IPS-NIHi11 (cell line): ENCODE measurements at regions not wholly inside any gene's neighbourhood (a gene's known extent, or its start where the extent isn't known, plus 50 kb on each side); places are given as distances from the start of the nearest gene placed in this dataset.

Source experiments
- DNase-seq: peaks from one replicate; pipeline ENCODE4 v3.0.0; 2012; ENCODE audit warnings: mixed read lengths, low spot score

DNA sequence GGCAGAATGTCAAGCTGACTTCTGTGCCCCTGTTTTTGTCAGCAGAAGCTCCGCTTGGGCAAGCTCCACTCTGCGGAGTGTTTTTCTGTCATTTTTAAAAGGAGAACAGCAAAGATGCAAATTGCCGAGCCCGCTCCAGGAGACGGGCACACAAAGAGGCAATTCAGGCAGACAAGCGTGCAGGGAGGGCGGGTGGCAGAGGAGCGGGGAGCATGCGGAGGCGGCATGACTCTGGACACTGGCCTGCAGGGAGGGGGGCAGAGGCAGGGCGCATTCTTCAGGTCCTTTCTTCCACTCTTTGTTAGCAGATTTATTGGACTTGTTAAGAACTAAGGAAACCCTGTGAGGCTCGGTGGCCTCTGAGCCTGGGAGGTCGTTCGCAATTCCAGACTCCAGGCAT is 187.3 kb upstream of the RMST start:
- peak; percentile 41 for DNase-seq

DNA sequence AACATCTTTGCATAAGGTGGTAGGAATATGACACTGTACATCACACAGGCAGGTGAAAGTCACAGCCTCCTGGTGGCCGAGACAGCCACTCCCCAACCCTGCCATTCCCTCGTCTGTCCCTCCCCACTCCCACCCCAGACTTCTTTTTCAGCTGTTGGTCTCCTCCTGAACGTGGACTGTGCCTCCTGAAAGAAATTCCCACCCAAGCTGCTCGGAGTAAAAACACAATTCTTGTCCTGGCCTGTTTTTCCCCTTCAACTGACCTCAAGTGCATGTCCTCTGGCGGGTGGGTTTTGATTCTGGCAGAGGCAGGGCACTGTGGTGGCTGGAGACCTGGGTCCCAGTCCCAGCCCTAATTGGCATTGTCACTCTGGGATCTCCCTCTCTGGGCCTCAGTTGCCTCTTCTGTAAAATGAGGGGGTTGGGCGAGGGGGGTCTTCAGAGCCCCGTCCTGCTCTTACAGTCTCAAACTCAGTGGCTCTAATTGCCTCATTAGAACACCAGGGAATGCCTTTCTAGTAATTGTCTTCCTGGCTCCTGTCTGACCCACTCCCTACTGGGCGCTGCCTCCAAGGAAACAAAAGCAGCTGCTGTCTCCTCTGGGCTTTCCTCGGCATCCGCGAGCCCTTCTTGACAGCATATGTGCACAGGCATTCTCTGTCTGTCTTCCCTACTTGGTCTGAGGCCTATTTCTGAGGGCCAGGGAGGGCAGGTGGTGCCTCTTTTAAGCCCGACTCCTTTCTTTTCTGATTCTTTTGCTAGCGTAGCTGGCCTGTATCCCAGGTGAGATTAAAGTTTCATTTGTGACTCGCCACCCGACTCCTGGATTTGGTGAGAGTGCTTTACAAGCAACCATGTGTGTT is 186.6 kb upstream of the RMST start:
- DNase-seq, result peak; percentile 52

DNA sequence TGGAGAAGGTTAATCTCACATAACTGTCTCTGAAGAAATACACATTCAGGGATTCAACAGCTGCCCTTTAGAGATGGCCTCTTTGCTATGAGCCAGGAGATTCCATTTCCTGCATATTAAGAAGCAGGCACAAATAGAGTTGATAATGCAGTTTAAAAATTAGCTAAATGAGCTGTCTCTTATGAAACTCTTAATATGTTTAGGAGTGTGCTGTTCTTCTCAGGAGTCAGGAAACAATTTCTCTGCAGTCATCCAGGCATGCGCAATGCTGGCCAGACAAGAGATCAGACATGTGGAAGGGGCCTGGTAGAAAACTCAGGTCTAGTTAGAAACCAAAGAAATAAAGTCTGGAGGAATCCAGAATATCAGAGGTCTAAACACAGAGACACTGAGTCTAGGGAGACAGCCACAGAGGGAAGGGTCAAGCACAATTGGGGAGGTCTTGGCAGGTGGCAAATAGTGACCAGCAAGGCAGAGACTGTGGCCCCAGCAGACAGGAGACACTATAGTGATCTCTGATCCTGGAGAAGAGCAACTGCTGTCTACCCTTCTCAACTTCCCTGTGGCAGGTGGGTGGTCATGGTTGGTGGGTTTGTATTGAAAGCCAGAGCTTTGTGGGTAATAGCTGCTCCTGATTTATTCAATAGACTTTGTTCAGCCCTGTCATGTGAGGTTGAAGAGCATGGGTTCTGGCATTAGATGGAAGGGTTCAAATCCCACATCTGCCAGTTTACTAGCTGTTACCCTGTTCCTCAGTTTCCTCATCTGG is 185.8 kb upstream of the RMST start:
- DNase-seq, result no peak

DNA sequence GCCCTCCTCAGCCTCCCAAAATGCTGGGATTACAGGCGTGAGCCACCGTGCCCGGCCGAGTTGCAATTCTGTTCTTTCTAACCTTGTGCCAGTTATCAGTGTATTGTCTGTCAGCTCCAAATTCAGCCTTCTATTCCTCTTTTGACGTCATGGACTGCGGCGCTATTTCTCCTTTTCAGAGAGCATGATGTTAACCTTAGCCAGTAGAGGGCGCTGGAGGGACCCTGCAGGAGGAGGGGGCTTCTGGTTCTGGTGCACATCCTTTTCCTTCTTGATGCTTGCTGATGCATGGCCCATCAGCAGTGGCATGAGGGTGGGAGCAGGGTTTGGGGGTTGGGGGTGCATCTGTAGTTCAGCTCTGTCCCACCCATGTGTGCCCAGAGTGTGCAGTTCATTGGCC is 179.3 kb upstream of the RMST start:
- peak; percentile 33 for DNase-seq

DNA sequence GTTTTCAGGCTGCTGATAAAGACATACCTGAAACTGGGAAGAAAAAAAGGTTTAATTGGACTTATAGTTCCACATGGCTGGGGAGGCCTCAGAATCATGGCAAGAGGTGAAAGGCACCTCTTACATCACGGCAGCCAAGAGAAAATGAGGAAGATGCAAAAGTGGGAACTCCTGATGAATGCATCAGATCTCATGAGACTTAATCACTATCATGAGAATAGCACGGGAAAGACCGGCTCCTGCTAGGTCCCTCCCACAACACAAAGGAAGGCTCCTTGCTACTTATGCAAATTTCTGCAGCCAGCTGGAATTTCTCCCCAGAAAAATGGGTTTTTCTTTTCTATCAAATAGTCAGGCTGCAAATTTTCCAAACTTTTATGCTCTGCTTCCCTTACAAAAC is 174.1 kb upstream of the RMST start:
- no peak for DNase-seq

DNA sequence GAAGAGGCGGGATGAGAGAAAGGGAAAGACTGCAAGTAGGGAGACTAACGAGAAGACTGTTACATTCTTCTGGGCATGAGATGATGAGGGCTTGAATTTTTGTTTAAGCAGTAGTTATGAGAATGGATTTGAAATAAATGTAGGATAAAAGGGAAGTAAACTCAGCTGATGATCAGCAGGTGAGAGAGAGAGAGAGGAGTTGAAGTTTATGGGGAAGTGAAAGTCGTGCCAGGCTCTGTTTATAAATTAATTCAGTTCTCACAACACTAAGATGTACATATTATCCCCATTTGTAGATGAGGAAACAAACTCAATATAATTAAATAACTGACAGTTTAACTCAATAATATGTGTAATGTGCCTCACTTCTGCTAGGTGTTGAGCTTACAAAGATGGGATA is 170.0 kb upstream of the RMST start:
- no peak for DNase-seq

DNA sequence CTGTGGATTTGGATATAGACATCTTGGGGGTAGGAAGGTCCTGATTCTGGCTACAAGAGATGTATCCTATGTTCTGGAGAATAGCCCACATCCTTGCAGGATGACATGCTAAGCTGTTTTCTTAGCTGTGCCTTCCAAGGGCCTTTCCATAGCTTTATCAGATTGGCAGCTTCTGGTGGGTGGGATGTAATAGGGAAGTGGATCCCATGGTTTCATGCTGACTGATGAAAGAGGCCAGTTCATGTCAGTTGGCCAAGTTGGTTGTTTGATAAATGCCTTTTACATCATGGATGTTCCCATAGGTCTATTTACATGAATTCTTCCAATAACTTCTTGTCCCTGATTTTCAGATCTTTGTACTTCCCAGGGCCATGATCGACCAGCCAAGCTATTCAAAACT is 169.1 kb upstream of the RMST start:
- DNase-seq, result no peak

DNA sequence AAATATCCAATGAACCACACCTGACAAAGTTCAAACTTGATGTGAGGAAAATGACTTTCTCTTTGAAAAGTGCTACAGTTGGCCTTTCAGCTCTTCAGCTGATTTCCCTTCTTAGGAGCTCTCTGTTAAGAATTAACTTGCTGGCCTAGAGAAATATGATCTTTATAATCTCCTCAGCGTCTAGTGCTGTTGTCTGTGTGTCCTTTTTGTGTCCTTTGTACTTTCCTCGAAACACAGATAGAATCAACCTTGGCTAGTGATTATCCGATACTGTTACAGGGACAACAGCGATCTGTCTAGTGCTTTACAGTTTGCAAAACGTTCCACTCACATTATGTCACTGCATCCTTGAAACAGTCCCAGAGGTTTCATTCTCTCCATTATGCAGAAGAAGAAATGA is 162.8 kb upstream of the RMST start:
- no peak for DNase-seq

DNA sequence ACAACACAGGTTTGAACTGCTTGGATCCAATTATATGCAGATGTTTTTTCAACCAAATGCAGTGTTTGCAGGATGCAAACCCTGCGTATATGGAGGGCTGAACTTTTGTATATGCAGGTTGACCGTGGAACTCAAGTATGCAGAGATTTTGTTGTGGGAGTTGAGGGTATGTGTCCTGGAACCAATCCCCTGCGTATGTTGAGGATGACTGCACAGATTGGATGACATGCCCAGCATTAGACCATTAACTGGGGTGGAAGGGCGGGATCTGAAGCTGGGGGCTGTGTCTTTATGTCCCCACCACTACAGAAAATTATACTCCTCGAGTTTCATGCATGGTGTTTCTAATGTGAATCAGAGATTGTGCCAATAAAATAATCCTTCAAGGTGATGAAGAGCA is 162.2 kb upstream of the RMST start:
- no peak for DNase-seq

DNA sequence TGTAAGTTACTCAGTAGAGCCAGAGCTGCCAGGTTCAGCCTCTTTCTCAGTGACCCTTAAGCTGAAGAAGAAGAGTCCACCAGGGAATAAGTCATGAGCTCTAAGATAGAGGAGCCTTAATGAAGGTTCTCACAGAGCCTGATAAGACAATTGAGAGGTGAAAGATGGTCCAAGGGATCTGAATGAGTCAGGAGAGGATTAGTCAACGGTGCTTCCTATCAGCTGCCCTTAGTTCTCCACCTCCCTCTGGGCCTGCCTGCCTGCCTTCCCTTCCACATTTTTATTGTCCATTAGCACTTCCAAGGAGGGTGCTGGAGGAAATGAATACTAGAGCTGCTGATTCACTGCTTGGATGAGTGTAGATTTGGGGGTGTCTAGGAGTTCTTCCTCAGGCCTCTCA is 161.7 kb upstream of the RMST start:
- DNase-seq, result no peak

DNA sequence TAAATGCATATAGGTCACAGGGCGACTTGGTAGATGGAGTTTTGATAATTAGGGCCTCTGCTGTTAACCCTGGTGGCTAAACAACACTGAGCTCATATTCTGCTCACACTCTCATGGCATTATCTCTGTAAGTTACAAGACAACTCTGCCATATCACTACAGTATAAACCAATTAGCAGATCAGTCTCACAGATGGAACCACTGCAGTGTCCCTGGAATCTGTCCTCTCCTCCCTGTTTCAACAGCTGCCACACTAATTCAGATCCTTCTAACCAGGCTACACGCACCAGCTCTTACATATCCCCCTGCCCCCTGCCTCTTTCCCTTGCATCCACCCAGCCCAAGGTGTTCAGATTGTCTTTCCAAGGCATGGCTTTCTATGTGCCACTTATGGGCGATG is 161.0 kb upstream of the RMST start:
- no peak for DNase-seq

DNA sequence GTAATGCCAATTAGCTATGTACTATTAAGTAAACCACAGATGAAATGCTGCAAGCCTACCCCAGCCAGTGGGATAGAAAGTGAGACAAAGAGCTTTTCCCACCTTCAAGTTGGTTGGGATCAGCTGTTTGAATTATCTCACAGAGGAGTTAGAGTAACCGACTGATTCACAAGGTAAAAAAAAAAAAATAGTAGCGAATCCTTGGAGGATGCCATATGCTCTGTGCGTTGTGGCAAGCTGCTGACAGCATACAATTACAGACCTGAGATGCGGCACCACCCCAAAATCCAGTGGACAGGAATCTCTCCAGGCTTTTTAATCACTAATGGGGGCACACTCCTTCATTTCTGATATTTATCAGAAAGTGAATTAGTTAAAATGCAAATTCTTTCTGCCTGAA is 157.0 kb upstream of the RMST start:
- no peak for DNase-seq

DNA sequence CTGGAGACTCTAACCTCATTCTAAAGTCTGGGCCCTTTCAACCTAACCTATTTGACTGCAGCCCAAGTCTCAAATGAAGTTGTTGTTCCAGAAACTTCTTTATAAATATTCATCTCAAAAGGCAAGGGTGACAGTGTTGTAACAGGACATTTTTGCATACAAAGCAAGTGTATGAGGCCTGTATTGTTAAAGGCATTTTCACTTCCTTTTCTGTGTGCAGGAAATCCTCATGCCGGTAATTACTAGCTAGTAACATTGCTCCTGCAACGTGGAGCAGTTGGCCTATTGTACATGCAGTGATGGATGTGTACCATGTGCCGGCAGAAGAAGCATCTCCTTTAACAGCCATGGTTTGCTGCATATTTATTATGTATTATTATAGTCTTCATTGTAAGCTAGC is 156.5 kb upstream of the RMST start:
- no peak for DNase-seq

DNA sequence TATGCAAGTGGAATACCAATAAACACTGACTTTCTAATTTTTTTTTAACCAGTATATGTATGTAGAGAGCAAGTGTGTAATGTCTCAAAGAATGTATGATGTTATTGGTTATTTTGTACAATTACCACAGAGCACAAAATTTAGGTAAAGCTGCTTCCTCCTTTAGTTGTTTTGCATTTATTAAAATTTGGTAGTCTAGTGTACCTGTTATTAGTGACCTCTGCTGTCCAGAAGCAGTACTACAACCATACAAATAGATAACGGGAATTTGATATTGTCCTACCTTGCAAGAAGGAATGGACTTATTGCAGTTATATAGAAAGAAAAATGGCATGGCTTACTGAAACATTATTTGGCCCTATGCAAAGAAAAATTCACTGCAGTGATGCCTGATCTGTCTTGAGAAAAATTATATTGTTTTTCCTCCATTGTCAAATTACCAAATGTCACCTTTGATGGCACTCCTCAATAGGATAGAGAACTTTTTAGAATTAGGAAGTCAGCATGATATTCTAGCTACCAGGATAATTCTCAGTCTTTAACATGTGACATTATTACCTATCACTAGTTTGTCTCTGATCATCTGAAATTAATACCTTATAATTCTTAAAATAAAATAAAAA is 153.9 kb upstream of the RMST start:
- DNase-seq, result no peak

DNA sequence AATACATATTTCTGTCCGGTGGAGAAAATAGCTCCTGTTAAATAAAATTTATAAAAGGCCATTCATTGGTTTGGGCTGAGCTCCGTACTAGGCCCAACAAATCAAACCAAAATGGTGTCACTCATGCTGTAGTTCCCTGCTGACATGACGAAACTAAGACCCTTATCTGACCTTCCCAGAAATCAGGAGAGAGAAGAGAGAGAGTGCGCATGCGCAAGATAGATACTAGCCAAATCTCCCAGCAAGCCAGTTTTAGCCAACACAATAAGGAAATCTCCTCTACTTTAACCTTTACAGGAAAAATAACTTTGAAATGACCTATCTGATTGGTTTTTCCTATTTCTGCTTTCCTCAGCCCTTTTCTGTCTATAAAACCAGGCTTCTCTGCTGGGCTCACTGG is 152.7 kb upstream of the RMST start:
- DNase-seq, result no peak

DNA sequence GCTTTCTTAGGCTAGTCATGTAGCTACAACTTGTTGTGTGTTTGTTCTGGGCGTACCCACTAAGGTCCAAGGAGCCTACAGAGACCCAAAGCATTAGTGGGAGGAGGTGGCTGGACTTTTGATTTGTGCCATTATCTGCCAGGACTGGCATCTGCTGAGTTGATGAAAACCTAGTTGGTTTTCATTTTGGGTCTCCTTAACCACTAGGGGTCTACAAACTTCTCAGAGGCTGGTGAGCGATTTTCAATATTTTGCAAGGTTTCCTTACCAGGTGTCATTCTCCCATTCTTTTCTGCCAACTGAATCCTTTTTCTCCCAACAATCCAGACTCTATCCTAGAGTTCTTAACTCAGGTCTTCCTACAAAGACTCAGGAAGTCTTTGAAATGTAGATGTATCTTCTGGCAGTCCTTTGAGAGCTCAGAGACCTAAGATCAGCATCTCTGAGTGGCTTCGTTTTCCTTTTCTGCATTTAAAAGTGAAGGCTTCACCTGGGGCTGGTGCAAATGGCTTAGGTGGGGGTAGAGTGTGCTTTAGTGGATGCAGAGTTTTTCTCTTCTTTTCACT is 150.0 kb upstream of the RMST start:
- peak; percentile 35 for DNase-seq

DNA sequence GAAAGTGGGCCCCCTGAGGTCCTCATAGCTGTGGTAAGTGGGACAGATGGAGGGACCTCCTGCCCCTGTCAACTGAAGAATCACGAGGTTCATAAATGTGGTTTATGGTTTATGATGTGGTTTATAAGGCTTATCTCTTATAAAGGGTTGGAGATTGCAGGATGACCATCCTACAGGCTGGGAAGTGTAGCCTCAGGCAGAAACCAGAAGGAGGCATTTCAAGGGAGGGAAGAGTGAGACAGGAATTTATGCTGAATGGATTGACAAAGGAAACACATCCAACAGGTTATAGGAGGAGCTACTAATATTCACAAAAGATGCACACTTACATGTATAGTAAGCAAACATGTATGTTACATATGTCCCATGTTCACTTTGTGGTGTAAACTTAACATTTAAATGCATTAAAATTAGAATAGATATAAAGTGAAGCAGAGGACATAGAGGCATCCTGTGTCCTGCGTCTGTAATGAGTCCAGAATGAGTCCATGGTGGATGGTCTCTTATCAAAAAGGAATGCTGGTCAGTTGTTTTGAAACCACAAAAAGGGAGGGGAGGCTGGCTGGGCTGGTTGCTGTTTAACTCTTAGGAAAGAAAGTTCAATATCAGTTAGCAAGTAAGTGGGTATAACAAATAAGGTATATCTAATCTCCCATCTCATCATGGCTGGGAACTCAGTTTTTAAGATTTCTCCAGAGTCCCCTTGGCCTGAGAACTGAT is 149.0 kb upstream of the RMST start:
- no peak for DNase-seq

DNA sequence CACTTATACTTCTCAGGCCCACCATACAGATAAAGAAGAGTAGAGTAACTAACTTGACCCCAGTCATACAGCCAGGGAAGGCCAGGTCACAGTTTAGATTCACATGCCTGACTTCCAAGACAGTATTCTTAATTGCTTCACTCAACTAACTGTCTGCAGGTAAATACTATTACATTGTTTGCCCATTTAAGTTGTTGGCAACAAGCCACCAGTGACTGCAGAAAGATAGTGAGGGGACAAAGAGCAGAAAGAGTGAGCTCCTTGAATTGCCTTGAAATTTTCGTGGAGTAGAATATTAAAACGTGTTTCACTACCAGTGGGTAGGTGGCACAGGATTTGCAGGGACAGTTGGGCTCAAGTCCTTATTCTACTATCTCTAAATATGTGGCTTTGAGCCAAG is 146.3 kb upstream of the RMST start:
- DNase-seq, result no peak

DNA sequence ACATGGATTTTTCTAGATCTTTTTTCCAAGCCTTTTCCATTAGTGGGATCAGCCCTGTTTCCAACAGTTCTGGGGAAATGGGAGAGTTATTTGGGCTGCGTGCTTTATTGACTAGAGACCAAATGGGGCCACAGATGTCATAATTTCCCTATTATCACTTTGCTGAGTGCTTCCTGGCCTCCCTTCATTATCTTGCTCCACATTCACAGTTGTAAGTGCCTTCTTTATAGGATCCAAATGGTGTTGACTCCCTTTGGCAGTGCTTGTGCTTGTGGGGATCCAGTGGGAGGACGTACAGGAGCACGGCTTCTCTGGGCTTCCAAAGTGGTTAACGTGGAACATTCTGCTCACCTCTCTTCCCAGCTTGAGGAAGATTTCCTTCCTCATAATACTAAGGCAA is 141.0 kb upstream of the RMST start:
- DNase-seq, result no peak

DNA sequence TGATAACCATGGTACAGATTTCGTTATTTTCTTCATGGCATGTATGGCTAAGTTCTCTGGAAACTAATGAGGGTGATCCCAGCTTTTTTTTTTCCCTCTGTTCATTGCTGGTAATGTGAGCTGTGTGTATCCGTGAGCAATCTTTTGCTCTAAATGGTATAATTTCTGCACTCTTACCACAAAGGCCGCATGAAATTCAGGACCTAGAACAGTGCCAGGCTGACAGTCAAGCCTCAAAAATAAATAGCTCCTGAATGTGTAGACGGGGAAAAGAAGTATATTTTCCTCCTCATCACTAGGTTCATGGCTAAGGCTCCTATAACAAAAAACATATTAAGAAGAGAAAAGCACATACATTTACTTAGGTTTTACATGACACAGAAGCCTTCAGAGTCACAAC is 140.2 kb upstream of the RMST start:
- DNase-seq, result no peak

DNA sequence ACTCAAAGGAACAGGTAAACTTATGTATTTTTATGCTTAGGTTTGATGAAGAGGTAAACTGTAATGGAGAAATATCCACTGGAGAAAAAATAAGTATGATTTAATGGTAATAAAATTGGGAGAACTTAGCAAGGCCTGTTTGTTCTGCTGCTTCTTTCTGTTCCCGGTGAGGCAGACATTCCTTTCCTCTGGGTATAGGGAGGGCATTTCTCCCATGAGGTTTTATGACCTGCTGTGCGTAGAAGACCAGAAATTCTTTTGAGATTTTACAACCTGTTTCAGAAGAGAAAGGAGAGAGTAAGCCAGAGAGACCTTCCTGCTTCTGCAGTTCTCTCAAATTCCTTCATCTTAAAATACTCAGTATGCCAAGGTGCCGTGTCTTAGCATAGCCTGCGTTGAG is 139.4 kb upstream of the RMST start:
- no peak for DNase-seq

DNA sequence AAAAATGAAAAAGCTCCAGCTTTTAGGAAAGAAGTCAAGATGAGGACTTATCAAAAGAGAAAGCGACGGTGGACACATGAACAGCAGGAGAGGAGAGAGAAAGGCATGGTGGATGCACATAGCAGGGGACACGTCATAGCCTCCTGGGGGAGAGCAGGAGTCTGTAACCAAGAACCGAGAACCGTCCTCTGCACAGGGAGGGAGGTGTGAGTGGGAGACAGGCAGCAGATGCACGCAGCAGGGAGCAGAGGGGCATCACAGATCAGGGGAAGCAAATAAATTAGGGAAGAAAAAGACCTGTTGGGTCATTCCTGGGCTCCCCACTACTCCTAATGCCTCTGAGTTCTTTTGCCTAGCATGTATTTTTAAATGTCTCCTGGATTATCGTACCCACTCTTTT is 138.1 kb upstream of the RMST start:
- DNase-seq, result no peak
